ENCODE measurements at regions not wholly inside any gene's neighbourhood (a gene's known extent, or its start where the extent isn't known, plus 50 kb on each side); places are given as distances from the start of the nearest gene placed in this dataset.

DNA sequence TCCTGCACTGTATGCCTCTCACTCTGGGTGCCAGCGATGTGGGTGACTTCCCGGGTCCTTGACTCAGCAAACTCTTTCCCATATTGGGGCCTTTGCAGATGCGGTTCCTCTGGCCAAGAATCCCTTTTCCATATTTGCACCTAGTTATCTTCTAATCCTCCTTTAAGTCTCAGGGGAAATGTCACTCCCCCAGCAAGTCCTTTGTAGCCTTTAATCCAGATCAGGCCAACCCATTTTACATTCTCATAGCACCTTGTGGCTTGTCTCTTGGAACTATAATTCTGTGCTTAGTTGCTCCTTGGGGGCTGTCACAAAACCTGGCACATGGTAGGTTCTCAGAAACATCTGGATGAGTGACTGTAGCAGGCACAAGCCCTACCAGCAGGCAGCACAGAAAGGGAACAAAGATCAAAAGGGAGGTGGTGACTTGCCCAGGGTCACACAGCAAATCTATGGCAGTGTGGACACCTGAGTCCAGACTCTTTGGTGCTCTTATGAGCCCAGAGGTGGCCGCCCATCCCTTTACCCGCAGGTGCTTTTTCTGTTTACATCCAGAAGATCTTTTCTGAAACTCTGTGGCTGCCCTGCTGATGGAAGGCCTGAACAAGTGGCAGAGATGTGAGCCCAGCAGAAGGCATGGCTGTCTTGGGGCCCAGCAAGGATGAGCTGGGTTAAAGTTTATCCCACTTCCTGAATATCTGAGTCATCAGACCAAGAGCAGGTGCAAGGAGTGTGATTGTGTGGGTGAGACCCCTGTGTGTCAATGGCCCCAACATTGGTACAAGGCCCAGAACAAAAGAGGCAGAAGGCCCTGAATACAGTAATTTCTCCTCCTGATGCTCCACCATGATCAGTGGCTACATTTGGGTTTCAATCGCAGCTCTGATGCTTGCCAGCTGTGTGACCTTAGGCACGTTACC, 78.6 kb upstream of the GRK3 start:
- H2AK5ac ChIP-seq (ENCODE audit: low read depth, low read length): no peak overlapping the region
- dilution Hi-C loops (cut with HindIII; ENCODE audit: low sequenced_read_pairs, unreplicated experiment) (no loop called here), in situ Hi-C loops (cut with MboI; ENCODE audit: low sequenced_read_pairs) (no loop called here), intact Hi-C loops (cut with micrococcal nuclease) (no loop called here)
- H4K8ac ChIP-seq (ENCODE audit: low read depth in 2 of 2, low read length in 2 of 2): no peak overlapping the region
- no peaks in the 10 kb centered on the region for H3K27me3 ChIP-seq (ENCODE audit: control insufficient read depth, insufficient read depth, low read length)
- ChIA-PET CTCF (interaction anchor here (0.5 kb wide), 1 partner anchor 287 kb away, joined by 3 read pairs; no protein-coding TSS in a partner anchor), POLR2A (ENCODE audit: unreplicated experiment) (no interaction called here)
- H3K4me3 ChIP-seq (ENCODE audit: insufficient read depth, low read depth, low read length): no peak overlapping the region
- peaks cover 16% of the 10 kb centered on the region for H4K20me1 ChIP-seq (ENCODE audit: insufficient read depth, low read length)
- H2BK5ac ChIP-seq (ENCODE audit: low read depth, low read length, poor library complexity, severe bottlenecking): no peak overlapping the region
- no peak overlapping the region for H2BK20ac ChIP-seq (ENCODE audit: low read depth, low read length)
- no peak overlapping the region for H2BK15ac ChIP-seq (ENCODE audit: low read depth, low read length)
- no peak overlapping the region for H2AFZ ChIP-seq (replicated peaks; ENCODE audit: low read length, poor library complexity)
- H3K18ac ChIP-seq (ENCODE audit: low read depth, low read length): no peak overlapping the region
- H3K36me3 ChIP-seq (ENCODE audit: control insufficient read depth, insufficient read depth, low read length): peaks cover 22% of the 10 kb centered on the region
- H2AK9ac ChIP-seq (replicated peaks; ENCODE audit: low read depth, low read length, poor library complexity): no peak overlapping the region
- no peak for ATAC-seq (ENCODE audit: low read depth)
- 0 out of 2 replicates have a peak, but pooled peaks cover 5% of the 10 kb centered on the region for H3K4me1 ChIP-seq (ENCODE audit: control insufficient read depth, insufficient read depth, low read length)
- H3K4ac ChIP-seq (ENCODE audit: low read depth, low read length): no peak overlapping the region
- no peak overlapping the region for H3K27ac ChIP-seq (ENCODE audit: insufficient read depth, low read length)
- 0 out of 2 replicates have a peak, but pooled peaks cover 2% of the 10 kb centered on the region for H3K9me3 ChIP-seq (ENCODE audit: control insufficient read depth, insufficient read depth, low read length)
- no peak overlapping the region for H3K4me2 ChIP-seq (ENCODE audit: low read depth, low read length)
- peak; percentile 43 for DNase-seq
- no peak overlapping the region for H4K91ac ChIP-seq (ENCODE audit: insufficient read depth, low read depth, low read length)
- H2BK120ac ChIP-seq (ENCODE audit: low read depth, low read length): no peak overlapping the region
- H3K56ac ChIP-seq (ENCODE audit: extremely low read depth, insufficient read depth, low read length): no peak overlapping the region
- 100% methylated on average over 6 of the region's 7 CpGs; no CpG with 5 or more reads in 1 of the 2 experiments for WGBS, 2 experiments (ENCODE audit: extremely low coverage in 2 of 2, insufficient read length in 1 of 2)
- TF ChIP-seq CHD1 (IDR thresholded peaks at IDR 0.05; ENCODE audit: low read depth, low read length): no peak
- no peak for TF ChIP-seq MAFK (IDR thresholded peaks at IDR 0.05; ENCODE audit: low read depth, low read length)
- no peak for TF ChIP-seq CEBPB (IDR thresholded peaks at IDR 0.05; ENCODE audit: low read depth, low read length)
- TF ChIP-seq NFE2L2 (IDR thresholded peaks at IDR 0.05; ENCODE audit: low read depth, low read length): no peak
- TF ChIP-seq BHLHE40 (IDR thresholded peaks at IDR 0.05; ENCODE audit: low read depth, low read length): no peak
- no peaks in the 10 kb centered on the region for H3K79me1 ChIP-seq (ENCODE audit: low read depth in 1 of 2, low read length in 2 of 2)
- H3K14ac ChIP-seq (replicated peaks; ENCODE audit: low read depth, low read length): no peak overlapping the region
- no peak overlapping the region for H3K9ac ChIP-seq (ENCODE audit: low read depth, low read length)
- no peak overlapping the region for H4K5ac ChIP-seq (ENCODE audit: low read depth, low read length)
- H3K23ac ChIP-seq (ENCODE audit: low read depth, low read length): no peak overlapping the region
- BruUV-seq (replicated peaks): no TSS peak
- H3K9me1 ChIP-seq (ENCODE audit: insufficient read depth, low read length): peaks cover 6% of the 10 kb centered on the region; the same call in 1 of the 2 replicates

All from IMR-90 (cell line).